Hypothalamus (tissue), 51 donors: ENCODE measurements at regions not wholly inside any gene's neighbourhood (a gene's known extent, or its start where the extent isn't known, plus 50 kb on each side); places are given as distances from the start of the nearest gene placed in this dataset.
"Not testable (repeated sequence)": the region's sequence is repeated elsewhere in the genome, so short reads cannot be mapped to it uniquely, and the experiment has no call there.

Experiments used
- DNase-seq, 51 donors: peaks; one replicate each; lab custom pipeline; 2025; lab: John Stamatoyannopoulos, UW

DNA sequence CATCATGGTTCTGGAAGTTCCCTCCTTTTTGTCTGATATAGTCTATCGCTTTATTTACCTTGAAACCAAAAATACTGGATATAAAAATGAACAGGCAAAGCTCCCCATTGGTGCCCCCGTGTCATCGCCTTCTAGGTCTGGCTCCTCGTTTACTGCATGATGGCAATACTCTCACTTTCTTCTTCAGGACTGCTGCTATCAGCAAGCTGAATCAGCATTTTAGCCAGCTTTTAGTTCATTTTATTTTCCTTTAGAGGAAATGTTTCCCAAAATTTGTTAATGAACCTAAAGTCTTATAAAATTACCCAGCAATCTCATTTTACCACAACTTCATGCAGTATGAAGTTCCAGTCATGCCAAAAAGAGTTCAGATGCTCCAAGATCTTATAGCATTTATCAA, 80.5 kb downstream of the ZIC3 start:
- no peak for DNase-seq

DNA sequence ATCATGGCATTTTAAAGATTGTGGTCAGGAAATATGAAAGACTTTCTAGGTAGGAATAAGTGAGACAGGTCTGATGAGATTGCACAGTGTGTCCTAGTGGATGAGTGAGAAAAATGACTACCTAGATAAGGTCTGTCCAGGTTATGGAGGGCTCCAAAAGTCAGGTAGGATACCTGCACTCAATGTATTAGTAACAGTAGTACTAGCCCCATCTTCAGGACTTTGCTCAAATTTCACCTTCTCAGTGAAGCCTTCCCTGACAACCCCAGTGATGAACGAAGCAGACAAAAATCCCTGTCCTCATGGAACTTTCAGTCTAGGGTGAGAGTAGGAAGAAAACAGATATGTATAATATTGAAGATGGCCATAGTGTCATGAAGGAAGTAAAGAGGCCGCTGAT, 85.7 kb downstream of the ZIC3 start:
- DNase-seq = no peak

DNA sequence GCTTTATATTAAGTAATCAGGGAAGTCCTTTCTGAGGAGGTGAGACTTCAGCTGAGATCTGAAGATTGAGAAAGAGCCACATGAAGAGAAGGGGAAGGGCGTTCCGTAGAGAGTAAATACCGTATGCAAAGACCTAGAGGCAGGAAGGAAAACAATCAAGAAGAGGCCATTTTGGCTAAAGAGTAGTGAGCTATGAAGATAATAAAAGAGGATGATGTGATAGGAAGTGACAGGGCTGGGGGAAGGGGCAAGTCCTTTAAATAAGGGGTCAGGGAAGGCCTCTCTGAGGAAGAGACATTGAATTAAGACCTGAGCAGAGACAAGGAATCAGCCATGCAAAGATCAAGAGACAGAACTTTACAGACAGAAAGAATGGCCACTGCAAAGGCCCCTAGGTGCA, 86.2 kb downstream of the ZIC3 start:
- DNase-seq = no peak

DNA sequence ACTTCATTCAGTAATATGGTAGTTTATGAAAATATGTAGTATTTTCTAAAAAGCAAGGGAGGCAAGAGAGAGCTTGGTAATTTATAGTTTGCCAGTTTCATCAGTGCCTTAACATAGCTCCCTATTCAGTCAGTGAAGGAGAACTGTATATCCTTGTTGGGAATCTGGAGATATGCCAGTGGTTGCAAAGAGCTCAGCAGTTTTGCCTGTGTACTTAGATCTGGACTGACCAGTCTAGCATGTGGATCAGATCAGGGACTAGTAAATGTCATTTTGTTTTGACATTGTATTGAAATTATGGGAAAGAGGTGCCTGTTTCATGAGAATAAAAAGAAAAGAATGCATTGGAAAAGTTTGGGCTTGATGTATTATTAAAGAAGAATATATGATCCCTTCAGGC, 88.6 kb downstream of the ZIC3 start:
- DNase-seq = no peak

DNA sequence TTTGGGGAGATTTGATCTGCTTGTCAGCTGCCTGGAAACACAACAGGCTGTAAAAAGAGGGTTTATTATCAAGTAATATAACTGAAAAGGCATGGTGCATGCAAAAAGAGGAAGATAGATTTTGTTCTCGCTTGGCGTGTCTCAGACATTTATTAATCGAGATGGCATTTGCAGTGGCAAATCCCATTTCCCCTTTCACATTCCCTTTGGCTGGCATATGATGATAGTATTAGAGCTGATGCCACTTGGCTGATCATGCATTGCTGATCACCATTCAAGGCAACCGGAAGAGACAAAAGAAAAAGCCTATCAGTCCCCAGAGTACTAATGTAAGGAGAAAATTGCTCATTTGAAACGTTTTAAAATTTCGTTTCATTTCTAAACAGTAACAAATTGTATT, 101.8 kb downstream of the ZIC3 start:
- no peak for DNase-seq

DNA sequence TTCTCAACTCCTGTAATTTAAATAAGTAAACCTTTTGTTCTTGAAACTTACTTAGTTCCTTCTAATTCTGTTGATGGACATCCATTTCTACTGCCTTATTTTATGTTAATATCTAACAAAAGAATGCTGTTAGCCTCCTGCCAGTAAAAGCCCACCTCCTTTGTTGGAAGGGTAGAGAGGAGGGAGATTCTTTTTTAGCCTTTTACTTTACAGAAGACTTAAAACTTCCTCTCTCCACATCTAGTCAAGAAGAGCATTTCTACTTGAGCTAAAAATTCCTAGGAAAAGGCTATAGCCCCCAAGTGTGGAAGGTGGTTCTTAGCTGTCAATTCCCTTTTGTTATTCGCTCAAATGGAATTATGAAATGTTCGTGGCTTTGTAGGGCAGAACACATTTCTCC, 118.7 kb downstream of the ZIC3 start:
- no peak for DNase-seq

DNA sequence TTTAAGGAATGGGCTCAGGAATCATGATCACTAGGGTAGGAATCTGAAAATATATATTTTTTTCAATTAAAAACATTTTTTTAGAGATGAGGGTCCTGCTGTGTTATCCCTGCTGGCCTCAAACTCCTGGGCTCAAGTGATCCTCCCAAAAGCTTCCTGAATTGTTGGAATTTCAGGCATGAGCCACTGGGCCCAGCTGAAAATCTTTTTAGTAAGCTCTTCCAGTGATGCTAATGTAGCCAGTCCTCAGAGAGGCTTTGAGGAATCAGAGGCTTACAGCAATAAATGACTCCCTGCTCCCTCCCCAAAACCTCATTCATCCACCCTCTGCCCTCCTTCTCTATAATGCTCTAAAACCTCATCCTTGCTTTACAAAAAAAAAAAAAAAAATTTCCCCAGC, 129.5 kb downstream of the ZIC3 start:
- DNase-seq = no peak

DNA sequence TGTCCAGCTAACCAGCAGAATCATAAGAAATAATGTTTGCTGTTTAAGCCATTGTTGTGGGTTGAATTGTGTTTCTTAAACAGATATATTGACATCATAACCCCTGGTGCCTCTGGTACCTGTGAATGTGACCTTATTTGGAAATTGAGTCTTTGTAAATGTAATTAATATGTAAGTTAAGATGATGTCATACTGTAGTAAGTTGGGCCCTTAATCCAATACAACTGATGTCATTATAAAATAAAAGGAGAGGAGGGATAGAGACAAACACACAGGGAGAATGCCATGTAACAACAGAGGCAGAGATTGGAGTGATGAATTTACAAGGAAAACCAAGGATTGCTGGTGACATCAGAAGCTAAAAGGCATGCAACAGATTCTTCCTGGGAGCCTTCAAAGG, 141.4 kb downstream of the ZIC3 start:
- no peak for DNase-seq

DNA sequence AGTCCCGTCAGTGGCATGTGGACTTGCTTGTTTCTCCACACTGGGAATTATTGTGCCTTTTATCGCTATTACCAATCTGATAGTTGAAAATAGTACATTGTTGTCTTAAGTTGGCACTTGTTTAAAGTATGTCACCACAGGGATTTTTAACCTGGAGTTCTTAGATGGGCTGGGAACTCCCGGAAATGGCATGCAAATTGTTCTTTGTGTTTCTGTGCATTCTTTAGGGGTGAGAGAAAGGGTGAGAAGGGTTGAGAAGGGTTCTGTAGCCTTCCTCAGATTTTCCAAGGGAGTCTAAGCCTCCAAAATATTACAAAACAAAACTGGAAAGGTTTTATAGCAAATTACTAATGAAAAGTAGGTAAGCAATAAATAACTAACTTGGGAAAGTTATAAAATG, 176.9 kb downstream of the ZIC3 start:
- no peak for DNase-seq

DNA sequence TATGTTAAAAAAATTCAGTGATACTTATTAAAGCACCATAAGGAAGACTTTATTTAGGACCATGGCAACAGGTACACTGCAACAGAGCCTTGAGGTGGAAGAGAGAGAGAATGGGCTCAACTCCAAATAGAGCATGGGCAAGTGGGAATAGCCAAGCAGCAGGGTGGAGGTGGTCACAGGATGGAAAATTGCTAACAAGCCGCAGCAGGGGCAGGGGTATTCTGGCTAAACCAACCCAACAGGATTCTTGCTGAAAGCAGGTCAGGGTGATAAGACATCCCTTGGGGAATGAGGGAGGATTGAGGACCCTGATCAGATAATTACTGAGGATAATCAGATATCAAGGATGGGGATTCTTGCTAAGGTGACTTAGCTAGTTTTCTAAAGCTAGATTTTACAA, 177.5 kb downstream of the ZIC3 start:
- DNase-seq = no peak

DNA sequence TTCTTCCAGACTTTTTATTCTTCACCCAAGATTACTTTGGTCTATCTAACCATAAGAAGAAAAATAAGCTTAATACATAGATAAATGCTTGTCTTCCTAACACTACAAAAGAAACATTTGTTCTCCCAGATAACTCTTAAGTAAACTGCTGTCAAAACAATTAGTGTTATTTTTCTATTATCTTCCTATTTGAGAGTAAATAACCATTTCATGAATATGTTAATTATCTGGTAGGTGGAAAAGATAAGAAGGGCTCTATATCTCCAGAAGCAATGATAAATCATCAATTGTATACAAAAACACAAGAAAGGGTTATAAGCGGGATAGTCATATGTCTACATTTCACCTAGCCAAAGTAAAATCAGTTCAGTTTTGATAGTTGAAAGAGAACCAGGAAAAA, 180.4 kb downstream of the ZIC3 start:
- DNase-seq = no peak

DNA sequence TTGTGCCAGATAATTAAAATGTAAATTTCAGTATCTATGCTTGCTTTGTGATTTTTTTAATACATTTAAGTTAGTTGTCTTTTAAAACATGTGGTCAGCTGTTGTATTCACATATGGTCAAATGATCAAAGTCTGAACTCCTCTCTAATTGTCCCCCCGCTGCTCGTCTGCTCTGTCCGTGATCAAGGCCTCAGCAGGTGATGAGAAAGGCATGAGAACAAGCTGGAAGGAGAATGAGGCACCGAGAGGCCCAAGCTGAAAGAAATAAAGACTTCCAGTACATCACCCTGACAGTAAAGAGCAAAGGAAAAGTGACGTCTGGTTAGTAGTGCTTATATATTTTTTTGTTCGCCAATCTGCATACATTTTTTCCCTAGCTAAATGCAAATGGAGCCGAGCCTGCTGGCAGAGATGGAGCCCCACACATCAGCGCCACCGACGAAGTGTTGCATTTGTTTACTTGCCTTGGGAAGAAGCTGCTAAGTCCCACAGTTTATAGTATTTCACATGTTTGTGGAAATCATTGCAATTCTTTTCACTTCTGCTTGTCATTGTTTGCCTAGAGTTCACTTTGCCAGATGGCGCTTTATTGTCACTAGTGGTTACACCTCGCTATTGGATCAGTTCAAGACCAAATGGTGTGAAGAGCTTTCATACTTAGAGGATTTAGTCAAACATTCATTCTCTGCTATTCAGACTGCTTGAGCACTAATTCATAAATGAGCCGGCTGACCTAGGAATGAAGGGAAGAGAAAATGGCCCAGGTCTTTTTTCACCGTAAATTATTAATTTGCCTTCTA, 181.5 kb downstream of the ZIC3 start:
- no peak for DNase-seq

DNA sequence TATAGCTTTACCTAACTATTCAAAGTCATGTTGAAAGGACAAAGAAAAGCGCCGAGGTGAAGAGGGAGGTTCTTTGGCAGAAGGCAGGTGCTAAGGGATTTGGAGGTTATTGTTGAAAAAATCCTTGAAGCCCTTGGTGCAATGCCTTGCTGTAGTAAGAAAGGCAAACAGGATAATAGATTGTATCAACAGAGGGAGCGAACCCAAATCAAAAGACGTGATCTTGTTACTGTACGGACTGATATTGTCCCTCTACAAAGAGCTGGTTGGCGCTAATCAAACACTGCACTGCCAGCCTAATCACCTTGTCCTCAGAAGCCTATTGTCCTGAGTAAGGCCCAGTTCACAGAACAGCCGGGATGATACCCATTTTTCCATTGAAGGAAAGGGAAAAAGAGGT, 182.9 kb downstream of the ZIC3 start:
- DNase-seq = no peak

DNA sequence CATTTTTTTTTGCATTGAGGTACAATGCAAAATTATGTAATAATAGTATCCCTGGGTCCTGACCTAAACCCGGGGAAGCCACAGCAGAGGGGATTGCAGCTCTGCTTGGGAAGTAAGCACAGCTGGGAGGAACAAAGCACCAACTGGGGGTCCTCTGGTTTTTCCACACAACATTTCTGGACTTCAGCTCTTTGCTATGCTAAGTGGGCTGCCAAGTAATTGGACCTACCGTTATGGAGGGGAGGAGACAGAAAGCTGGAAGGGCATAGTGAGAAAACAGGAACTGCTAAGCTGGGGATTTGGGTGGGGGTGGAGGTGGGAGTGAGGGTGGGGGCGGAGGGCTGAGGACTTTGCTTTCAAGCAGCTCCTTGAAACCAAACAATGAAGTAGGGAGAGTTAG, 183.3 kb downstream of the ZIC3 start:
- DNase-seq = no peak

DNA sequence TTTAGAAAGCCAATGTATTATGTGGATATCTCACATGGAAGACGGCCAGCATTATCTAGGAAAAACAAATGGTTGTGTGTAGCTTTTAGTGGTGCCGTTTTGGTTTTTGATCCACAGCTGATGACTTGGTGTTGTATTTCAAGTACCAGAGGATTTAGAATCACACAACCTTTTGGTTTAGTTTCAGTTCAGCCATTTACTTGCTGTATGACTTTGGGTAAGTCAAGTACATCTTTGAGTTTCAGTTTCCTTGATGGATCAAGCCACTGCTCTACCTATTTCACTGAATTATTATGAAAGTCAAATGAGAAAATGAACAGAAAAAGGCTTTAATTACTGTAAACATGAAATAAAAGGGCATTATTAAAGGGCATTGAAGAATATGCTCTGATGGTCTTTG, 205.6 kb downstream of the ZIC3 start:
- no peak for DNase-seq

DNA sequence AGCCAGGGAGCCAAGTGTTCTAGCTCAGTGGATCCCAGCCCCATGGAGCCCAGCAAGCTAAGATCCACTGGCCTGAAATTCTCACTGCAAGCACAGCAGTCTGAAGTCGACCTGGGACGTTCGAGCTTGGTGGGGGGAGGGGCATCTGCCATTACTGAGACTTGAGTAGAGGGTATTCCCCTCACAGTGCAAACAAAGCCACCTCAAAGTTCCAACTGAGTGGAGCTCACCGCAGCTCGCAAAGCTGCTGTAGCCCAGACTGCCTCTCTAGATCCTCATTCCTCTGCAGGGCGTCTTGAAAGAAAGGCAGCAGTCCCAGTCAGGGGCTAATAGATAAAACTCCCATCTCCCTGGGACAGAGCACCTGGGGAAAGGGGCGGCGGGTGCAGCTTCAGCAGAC, 226.3 kb downstream of the ZIC3 start:
- DNase-seq = no peak

DNA sequence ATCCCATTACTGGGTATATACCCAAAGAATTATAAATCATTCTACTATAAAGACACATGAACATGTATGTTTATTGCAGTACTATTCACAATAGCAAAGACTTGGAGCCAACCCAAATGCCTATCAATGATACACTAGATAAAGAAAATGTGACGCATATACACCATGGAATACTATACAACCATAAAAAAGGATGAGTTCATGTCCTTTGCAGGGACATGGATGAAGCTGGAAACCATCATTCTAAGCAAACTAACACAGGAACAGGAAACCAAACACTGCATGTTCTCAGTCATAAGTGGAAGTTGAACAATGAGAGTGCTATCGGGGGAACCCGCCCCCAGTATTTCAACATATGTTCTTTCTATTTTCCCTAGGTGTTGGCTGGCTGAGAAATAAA, 232.0 kb downstream of the ZIC3 start:
- not testable (repeated sequence) for DNase-seq

DNA sequence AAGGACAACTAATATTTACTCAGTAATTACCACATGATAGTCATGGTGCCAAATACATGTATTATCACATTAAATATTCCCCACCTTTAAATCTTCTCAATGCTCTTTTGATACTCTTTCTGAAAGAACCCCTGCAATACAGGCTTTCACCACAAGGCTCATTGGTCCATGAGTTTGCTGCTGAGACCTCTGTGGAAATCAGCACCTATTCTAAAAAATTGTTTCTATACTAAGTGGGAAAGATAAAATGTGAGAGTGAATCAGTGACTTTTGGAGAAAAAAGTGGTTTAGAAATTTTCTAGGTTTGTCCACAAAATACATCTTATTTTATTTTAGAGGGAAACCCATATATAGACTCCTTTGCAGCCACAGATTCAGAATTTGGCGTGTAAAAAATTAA, 257.3 kb downstream of the ZIC3 start:
- DNase-seq = no peak

DNA sequence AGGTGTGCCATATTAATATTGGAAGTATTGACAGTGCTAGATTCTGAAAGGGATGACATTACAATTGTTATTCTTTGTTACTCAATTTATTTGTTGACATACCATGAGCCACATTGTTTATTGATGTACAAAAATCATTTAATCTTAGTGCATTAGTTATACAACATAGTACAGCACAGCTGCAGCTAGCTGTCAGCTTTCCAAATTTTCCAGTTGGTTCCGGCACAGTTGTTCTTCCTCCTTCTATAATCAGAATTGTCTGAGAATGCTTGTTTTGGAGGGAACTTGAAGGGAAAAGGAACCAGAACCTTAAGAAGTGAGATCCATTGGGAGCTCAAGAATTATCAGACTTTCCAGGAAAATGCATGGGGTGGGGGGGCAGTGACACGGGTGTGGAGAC, 281.4 kb downstream of the ZIC3 start:
- DNase-seq = no peak

DNA sequence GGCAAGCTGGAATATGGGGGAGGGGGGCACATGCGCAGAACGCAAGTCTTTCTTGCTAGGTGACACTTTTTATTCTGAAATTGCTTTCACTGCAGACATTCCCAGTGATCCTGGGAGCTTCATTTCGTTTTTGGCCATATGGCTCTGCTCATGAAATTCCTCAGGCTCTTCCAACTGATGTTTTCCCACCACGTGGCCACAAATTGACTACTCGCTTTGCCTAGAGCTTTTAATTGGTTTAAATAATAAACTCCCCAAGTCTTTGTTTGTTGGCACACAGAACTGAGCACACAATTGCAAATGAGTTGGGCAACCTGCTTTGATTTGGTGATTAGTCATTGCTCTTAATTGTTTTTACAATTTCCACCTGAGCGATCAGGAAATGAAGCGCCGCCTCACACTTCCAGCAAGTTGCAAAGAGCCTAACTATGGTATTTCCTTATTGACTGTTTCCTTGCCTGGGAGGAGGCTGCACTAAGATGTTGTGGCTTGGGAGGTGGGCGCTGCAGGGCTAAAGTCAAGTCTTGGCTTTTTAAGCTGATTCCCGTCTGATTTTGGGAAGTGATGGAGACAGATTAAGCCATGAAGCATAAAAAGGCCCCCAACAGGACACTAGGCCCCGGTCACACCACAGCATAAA, 282.5 kb downstream of the ZIC3 start:
- DNase-seq = no peak

DNA sequence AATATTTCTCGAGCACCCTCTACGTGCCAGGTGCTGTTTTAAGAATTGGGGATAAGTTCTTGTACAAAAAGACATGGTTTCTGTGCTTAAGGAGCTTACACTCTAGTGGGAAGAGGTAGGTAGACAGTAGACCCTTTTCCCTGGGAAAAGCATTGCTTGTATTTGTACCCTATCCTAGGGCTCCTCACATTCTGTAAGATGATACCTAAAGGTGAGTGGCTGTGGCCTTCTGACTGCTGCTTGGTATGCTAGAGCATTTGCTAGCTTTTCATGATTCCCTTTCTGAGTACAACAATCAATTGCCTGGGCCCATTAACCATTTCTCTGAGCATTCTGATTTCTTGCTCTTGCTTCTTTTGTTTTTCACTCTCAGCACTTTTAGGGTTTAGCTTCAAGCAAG, 286.6 kb downstream of the ZIC3 start:
- no peak for DNase-seq

DNA sequence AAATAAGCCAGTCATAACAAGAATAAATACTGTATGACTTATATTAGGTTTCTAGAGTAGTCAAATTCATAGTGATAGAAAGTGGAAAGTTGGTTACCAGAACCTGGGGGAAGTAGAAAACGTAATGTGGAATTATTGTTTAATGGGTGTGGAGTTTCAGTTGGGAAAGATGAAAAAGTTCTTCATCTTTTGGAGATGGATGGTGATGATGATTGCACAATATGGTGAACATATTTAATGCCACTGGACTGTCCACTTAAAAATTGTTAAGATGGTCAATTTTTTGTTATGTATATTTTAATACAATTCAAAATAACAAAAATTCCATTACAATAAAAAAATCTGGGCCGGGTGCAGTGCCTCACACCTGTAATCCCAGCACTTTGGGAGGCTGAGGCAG, 289.6 kb downstream of the ZIC3 start:
- no peak for DNase-seq

DNA sequence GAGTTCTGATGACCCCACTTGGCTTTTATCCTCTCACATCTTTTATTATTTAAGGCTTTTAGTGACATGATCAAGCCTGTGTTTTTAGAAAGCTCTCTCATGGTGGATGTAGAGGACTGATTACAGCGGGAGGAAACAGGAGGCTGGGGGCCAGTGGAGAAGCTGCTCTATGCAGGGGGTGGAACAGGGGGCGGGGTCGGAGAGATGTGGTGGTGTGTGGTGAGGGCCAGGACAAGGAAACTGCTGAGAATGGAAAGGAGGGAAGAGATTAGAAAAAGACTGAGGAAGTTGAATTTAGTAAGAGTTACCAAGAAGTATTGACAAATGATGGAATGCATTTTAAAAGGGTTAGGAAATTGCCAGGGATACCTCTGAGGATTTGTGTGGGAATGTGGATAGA, 292.2 kb downstream of the ZIC3 start:
- no peak for DNase-seq
